ENCODE measurements at regions not wholly inside any gene's neighbourhood (a gene's known extent, or its start where the extent isn't known, plus 50 kb on each side); places are given as distances from the start of the nearest gene placed in this dataset.
A peak's percentile ranks its signal among the peaks of the same experiment; 100 is the strongest.

DNA sequence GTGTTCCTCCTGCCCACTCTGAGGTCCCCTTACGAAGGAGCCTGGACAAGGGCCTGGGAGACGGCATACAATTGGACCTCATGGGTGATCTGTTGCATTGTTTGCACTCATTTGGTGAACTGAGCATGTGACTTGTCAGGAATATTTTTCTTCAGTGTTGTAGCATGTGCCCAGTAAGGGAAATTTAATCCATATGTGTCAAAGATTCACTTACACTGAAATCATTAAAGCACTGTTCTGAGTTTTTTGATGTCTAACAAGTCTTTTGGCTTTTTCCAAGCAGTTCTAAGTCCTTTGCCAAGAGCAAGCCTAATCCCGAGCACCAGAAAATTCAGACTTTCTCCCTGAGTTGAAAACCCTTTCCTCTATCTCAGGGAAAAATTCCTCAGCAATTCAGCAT, 61.6 kb upstream of the RPS23 start:
- no peak overlapping the region for H3K4me3 ChIP-seq (ENCODE audit: low read length)
- no peak for DNase-seq (ENCODE audit: low read depth)
- TF ChIP-seq, protein P1, sequence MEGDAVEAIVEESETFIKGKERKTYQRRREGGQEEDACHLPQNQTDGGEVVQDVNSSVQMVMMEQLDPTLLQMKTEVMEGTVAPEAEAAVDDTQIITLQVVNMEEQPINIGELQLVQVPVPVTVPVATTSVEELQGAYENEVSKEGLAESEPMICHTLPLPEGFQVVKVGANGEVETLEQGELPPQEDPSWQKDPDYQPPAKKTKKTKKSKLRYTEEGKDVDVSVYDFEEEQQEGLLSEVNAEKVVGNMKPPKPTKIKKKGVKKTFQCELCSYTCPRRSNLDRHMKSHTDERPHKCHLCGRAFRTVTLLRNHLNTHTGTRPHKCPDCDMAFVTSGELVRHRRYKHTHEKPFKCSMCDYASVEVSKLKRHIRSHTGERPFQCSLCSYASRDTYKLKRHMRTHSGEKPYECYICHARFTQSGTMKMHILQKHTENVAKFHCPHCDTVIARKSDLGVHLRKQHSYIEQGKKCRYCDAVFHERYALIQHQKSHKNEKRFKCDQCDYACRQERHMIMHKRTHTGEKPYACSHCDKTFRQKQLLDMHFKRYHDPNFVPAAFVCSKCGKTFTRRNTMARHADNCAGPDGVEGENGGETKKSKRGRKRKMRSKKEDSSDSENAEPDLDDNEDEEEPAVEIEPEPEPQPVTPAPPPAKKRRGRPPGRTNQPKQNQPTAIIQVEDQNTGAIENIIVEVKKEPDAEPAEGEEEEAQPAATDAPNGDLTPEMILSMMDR (conservative IDR thresholded peaks at IDR 0.05; ENCODE audit: low read depth, low read length): no peak

DNA sequence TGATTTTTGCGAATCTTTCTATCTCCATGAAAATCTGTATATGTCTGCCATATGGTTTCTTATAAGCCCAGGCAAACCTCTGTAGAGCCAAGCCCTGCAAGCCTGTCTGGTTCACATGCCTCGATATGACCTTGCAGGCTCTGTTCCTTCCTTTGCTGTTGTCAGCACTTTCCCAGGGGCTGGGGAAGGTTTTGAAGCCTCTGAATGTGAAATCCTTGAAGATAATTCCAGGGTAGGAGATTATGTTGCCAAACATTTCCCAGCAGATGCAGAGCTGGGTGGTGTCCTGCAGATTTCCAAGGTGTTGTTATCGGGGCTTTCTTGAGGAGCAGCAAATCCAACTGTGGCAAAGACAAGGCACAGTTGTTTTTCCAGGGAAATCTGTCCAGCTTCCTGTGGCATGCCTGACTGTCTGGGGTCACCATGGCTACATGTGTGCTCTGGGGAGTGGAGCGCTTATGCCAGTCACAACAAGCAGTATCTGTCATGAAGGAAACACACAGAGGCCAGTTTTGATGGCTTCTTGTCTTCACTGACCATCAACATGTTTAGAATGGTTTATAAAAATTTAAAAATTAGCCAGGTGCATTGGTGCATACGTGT, 60.7 kb upstream of the RPS23 start:
- DNase-seq (ENCODE audit: low read depth): no peak
- TF ChIP-seq, protein P1 (conservative IDR thresholded peaks at IDR 0.05; ENCODE audit: low read depth, low read length): no peak
- no peak overlapping the region for H3K4me3 ChIP-seq (ENCODE audit: low read length)

- H3K4me3 ChIP-seq (ENCODE audit: low read length): no peak overlapping the region
- TF ChIP-seq, protein P1 (conservative IDR thresholded peaks at IDR 0.05; ENCODE audit: low read depth, low read length): no peak
- no peak for DNase-seq (ENCODE audit: low read depth)
Observed at GRCh38 chr5:82336959-82337351, 58.8 kb upstream of the RPS23 start.

DNA sequence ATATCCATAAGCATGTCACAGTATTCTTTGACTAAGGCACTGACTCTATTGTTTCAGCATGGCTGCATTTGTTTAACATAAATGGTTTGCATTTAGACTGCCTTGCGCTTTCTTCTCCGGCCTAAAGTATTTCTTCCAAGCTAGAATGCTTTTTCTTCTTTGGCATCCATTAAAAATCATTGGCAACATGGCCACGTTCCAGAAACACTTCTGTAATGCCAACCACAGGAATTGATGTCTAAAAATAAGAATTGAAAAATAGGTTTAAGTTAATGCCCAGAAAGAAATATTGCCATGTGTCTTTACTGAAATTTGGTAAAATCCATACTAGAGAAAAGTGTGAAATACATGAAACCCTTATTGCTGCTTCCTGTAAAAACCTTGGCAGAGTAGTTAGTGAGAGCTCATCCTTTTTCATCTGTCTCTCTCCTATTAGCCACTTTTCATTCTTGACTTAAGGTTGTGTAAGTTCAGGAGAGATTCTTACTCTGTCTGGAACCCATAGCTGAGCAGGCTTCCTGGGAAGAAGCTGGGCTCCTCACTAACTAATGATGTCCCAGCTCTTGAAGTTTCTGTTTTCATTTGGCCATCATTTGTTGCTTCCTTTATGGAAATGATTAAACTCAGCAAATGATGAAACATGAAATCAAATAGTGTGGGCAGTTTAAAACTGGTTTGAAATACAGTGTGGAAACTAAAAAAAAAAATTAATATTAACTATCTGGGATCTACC, 58.2 kb upstream of the RPS23 start:
- TF ChIP-seq, protein P1 (conservative IDR thresholded peaks at IDR 0.05; ENCODE audit: low read depth, low read length): no peak
- H3K4me3 ChIP-seq (ENCODE audit: low read length): no peak overlapping the region
- no peak for DNase-seq (ENCODE audit: low read depth)

DNA sequence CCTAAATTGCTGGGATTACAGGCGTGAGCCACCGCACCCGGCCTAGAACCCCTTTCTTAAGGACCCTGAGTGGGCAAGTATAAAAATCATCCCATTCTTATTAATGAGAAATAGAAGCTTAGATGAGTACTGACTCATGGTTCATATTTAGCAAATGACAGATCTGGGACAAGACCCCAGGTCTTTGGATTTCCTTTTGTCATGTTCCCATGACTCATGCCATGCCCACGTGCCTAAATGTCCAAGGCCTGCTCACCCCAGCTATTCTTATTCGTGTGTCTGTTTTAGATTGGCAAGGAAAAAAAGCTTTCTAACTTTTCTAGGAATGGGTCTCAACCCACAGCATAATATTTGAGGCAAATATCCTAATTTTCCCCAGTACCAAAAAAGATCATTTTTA, 57.7 kb upstream of the RPS23 start:
- TF ChIP-seq, protein P1 (conservative IDR thresholded peaks at IDR 0.05; ENCODE audit: low read depth, low read length): no peak
- DNase-seq (ENCODE audit: low read depth): peak; percentile 61
- no peak overlapping the region for H3K4me3 ChIP-seq (ENCODE audit: low read length)

GRCh38 chr5:82334856-82335255, 56.7 kb upstream of the RPS23 start:
- DNase-seq (ENCODE audit: low read depth): peak; percentile 84
- TF ChIP-seq, protein P1 (conservative IDR thresholded peaks at IDR 0.05; ENCODE audit: low read depth, low read length): no peak
- no peak overlapping the region for H3K4me3 ChIP-seq (ENCODE audit: low read length)

Measured in retinal pigment epithelial cell (primary cell).